NCI-H748 (cell line): ENCODE measurements at regions not wholly inside any gene's neighbourhood (a gene's known extent, or its start where the extent isn't known, plus 50 kb on each side); places are given as distances from the start of the nearest gene placed in this dataset.
"Not testable (repeated sequence)": the region's sequence is repeated elsewhere in the genome, so short reads cannot be mapped to it uniquely, and the experiment has no call there.

ENCODE experiments used
- DNase-seq: peaks from one replicate; lab custom pipeline; 2025; ENCODE audit not compliant: unreplicated experiment; lab: John Stamatoyannopoulos, UW

- no peak for DNase-seq
Measured at GRCh38 chr5:104494083-104494482, 931.5 kb upstream of the NUDT12 start.

DNA sequence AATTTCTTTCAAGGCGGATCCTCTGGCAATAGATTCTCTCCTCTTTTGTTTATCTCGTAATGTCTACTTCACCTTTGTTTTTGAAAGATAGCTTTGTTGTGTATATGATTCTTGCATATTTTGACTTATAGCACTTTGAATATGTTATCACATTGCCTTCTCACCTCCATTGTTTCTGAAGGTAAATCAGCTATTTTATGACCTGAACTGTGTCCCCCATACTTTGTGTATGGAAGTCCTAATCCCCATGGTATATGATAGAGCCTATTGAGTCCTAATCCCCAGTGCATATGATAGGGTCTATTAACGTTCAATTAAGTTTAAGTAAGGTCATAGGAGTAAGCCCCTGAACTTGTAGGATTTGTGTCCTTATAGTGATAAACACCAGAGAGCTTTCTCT lies 910.2 kb upstream of the NUDT12 start:
- DNase-seq, result no peak

GRCh38 chr5:104456122-104456521 lies 893.5 kb upstream of the NUDT12 start:
- no peak for DNase-seq

- DNase-seq, result no peak
Measured at GRCh38 chr5:104452550-104452949, 890.0 kb upstream of the NUDT12 start.

DNA sequence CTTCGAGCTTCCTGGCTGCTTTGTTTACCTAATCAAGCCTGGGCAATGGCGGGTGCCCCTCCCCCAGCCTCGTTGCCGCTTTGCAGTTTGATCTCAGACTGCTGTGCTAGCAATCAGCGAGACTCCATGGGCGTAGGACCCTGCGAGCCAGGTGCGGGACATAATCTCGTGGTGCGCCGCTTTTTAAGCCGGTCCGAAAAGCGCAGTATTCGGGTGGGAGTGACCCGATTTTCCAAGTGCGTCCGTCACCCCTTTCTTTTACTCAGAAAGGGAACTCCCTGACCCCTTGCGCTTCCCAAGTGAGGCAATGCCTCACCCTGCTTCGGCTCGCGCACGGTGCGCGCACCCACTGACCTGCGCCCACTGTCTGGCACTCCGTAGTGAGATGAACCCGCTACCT lies 889.3 kb upstream of the NUDT12 start:
- not testable (repeated sequence) for DNase-seq

- no peak for DNase-seq
Measured at GRCh38 chr5:104444656-104445055, 882.1 kb upstream of the NUDT12 start.

DNA sequence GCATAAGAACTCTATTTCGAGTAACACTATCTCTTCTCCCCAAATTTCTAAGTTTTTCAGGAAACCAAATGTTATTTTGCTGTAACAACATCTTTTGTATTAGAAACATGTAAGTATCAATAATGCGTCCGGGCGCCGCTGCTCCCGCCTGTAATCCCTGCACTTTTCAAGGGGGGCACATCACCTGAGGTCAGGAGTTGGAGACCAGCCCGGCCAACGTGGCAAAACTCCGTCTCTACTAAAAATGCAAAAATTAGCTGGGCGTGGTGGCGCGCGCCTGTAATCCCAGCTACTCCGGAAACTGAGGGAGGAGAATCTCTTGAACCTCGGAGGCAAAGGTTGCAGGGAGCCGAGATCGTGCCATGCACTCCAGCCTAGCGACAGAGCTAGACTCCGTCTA lies 881.1 kb upstream of the NUDT12 start:
- DNase-seq, result no peak

- DNase-seq, result no peak
Measured at GRCh38 chr5:104431981-104432380, 869.4 kb upstream of the NUDT12 start.

- DNase-seq, result no peak
Measured at GRCh38 chr5:104431002-104431620, 868.5 kb upstream of the NUDT12 start.

DNA sequence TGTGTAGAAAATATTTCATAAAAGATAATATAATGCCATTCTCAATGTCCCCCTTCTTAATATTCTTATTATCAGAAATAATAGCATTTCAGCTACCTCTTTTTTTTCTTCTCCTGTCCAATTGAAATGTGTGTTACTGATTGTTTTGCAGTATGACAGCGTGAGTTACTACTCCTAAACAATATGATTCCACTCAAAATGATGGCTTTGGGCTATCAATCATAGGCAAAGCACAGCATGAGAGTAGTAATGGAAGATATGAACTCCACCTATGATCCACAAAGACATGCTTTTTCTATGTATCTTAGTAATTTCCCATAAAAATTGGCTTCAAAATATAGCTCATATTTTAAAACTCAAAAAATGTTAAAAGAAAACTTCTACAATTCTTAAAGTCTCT lies 867.3 kb upstream of the NUDT12 start:
- no peak for DNase-seq

DNA sequence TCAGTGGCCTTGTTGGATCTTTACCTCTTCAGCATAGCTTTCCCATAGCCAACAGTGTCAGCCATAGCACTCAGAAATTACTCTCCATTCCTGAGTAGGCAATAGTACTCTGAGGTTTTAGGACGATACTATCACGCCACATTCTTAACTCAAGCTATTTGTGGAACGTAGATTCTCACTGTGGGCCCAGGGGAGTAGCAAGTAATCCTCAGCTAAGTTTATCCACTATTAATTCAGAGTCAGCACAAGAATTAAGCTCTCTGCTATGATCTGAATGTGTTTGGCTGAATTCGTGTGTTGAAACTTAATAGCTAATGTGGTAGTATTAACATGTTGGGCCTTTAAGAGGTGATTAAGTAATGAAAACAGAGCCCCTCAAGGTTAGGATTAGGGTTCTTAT lies 858.8 kb upstream of the NUDT12 start:
- DNase-seq, result no peak

GRCh38 chr5:104418056-104418455 lies 855.5 kb upstream of the NUDT12 start:
- DNase-seq, result no peak

- DNase-seq, result peak; percentile 54
Measured at GRCh38 chr5:104412649-104413240, 850.2 kb upstream of the NUDT12 start.

- DNase-seq, result peak; percentile 58
Measured at GRCh38 chr5:104400941-104401340, 838.4 kb upstream of the NUDT12 start.

GRCh38 chr5:104385906-104386305 lies 823.3 kb upstream of the NUDT12 start:
- DNase-seq, result no peak

- DNase-seq, result no peak
Measured at GRCh38 chr5:104375345-104375744, 812.8 kb upstream of the NUDT12 start.

DNA sequence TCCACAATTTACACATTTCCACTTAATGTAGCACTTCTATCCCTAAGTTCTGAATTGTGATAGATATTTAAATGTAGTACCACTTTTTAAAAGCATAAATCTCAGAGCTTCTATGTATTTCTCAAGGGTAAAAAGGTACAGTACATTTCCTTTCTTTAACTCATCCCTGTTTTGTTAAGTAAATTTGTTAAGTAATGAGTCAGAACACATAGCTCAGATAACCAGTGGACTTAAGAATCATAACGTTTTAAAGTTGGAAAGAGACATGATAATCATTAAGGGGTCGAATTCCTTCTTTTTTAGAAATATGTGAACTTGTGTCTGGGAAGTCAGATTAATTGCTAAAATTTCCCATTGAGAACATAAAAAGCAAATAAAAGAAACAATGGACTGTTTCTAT lies 810.2 kb upstream of the NUDT12 start:
- no peak for DNase-seq

- DNase-seq, result no peak
Measured at GRCh38 chr5:104372376-104372775, 809.8 kb upstream of the NUDT12 start.

DNA sequence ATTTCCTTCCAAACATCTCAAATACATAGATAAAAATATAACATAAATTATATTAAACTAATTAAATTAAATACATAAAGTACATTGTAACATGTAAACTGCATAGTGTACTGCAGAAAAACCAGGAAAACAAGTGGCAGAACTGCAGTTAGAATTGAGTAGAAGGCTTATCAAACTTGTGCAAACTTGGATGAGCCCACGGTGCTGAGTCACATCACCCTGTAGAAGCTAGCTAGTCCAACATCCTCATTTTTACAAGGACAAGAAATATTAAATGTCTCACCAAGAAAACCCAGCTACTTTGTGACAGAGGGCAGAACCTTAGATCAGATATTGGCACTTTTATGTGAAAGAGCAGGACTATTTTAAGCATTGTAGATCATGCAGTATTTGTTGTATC lies 807.9 kb upstream of the NUDT12 start:
- DNase-seq, result no peak

DNA sequence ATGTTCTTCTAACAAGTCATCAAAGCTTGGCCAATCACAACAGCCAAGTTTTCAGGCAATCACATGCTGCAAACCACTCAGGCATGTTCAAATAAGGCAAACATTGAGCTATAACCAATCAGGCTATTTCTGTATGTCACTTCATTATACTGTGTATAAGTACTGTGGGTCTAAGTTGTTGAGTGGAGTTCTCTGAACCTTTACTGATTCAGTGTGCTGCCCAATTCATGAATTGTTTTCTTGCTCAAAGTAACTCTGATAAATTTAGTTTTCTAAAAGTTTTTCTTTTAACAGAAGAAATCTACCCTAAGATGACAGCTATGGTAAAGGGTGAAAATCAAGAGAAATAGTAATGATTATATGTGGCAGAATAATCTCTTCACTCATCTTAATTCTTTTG lies 805.4 kb upstream of the NUDT12 start:
- DNase-seq, result no peak

GRCh38 chr5:104363567-104363966 lies 801.0 kb upstream of the NUDT12 start:
- DNase-seq, result no peak

DNA sequence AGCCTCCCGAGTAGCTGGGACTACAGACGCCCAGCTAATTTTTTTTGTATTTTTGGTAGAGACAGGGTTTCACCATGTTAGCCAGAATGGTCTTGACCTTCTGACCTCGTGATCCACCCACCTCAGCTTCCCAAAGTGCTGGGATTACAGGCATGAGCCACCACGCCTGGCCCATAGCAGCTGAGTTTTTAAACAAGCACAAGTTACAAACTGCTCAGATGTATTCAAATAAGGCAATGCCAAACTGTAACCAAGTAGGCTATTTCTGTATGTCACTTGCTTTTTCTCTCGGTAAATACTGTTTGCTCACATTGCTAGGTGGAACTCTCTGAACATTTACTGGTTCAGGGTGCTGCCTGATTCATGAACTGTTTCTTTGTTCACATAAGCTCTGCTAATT lies 799.3 kb upstream of the NUDT12 start:
- DNase-seq, result no peak

- no peak for DNase-seq
Measured at GRCh38 chr5:104355350-104355749, 792.8 kb upstream of the NUDT12 start.
